Testis (tissue), 2 donors: ENCODE measurements at regions not wholly inside any gene's neighbourhood (a gene's known extent, or its start where the extent isn't known, plus 50 kb on each side); places are given as distances from the start of the nearest gene placed in this dataset.

Experiments
- DNase-seq: peaks from one replicate; pipeline ENCODE4 v3.0.0-alpha.2; 2019
- H3K27ac ChIP-seq, 2 donors: fragments of 200-600 bp; sonication (generic); one replicate each; pipeline ENCODE4 v1.5.1; 2019
- H3K27me3 ChIP-seq: fragments of 200-600 bp; sonication (generic); one replicate; pipeline ENCODE4 v1.5.1; 2019
- H3K36me3 ChIP-seq: fragments of 200-600 bp; sonication (generic); one replicate; pipeline ENCODE4 v1.5.1; 2017; ENCODE audit warnings: low read depth; ENCODE audit errors: missing control alignments
- H3K4me1 ChIP-seq: fragments of 200-600 bp; sonication (generic); one replicate; pipeline ENCODE4 v1.5.1; 2019
- H3K4me3 ChIP-seq, 2 donors: fragments of 200-600 bp; sonication (generic); one replicate each; pipeline ENCODE4 v1.5.1; 2017 to 2019
- H3K9me3 ChIP-seq: fragments of 200-600 bp; sonication (generic); one replicate; pipeline ENCODE4 v1.5.1; 2017
- CTCF ChIP-seq, 3 experiments: fragments of 450-650 bp in 2 of 3; fragments of 200-600 bp in 1 of 3; sonication (generic) in 1 of 3; IDR thresholded peaks; one replicate each; pipeline ENCODE4 v1.5.1; 2016 to 2019; ENCODE audit warnings: antibody characterized with exemption in 3 of 3, mild to moderate bottlenecking in 2 of 3, moderate library complexity in 1 of 3
- POLR2A ChIP-seq: fragments of 450-650 bp; IDR thresholded peaks from one replicate; pipeline ENCODE4 v1.6.1; 2017; ENCODE audit warnings: antibody characterized with exemption, mild to moderate bottlenecking, moderate library complexity
- WGBS, 2 donors: methylation state at CpG; one replicate each; pipeline ENCODE4 v1.1.5; 2018; 5-methylcytosine and 5-hydroxymethylcytosine counted together
- intact Hi-C: fragments of 100-400 bp; cut with DNase I; formaldehyde crosslinking; loops from one replicate; pipeline ENCODE4 v1.15.1; 2023; ENCODE audit warnings: low total_unique reads

GRCh38 chr18:73943763-73944162 is 203.9 kb downstream of the FBXO15 start:
- H3K4me1 ChIP-seq: no peaks in the 10 kb centered on the region
- intact Hi-C loops: no loop called here
- H3K27ac ChIP-seq: no peak overlapping the region
- no peak overlapping the region for H3K4me3 ChIP-seq
- H3K36me3 ChIP-seq: no peaks in the 10 kb centered on the region
- H3K27me3 ChIP-seq: no peaks in the 10 kb centered on the region
- no peak for DNase-seq
- H3K9me3 ChIP-seq: no peaks in the 10 kb centered on the region
- WGBS, 2 donors: 85 to 88% methylated on average over 9 of the region's 9 CpGs
- no peak for TF ChIP-seq POLR2A
- no peak for TF ChIP-seq CTCF (IDR thresholded peaks at IDR 0.05)

- Histone ChIP-seq H3K36me3 (no peaks in the 10 kb centered on the region), H3K4me3 (no peak overlapping the region), H3K9me3 (no peaks in the 10 kb centered on the region), H3K4me1 (no peaks in the 10 kb centered on the region), H3K27me3 (no peaks in the 10 kb centered on the region), H3K27ac (no peak overlapping the region)
- TF ChIP-seq POLR2A (no peak), CTCF (IDR thresholded peaks at IDR 0.05) (no peak)
- DNase-seq: no peak
- 74 to 78% methylated on average over 4 of the region's 4 CpGs for WGBS, 2 donors
- intact Hi-C loops: no loop called here
These were observed 204.7 kb downstream of the FBXO15 start for GRCh38 chr18:73942956-73943355.

- Histone ChIP-seq H3K9me3 (no peaks in the 10 kb centered on the region), H3K4me3 (no peak overlapping the region), H3K27ac (no peak overlapping the region), H3K4me1 (no peaks in the 10 kb centered on the region), H3K36me3 (no peaks in the 10 kb centered on the region), H3K27me3 (no peaks in the 10 kb centered on the region)
- no peak for DNase-seq
- WGBS, 2 donors: 84 to 87% methylated on average over 8 of the region's 8 CpGs
- intact Hi-C loops: no loop called here
- TF ChIP-seq CTCF (IDR thresholded peaks at IDR 0.05) (no peak), POLR2A (no peak)
These were observed 205.5 kb downstream of the FBXO15 start for GRCh38 chr18:73942081-73942625.

- intact Hi-C loops: no loop called here
- Histone ChIP-seq H3K27me3 (no peaks in the 10 kb centered on the region), H3K9me3 (no peaks in the 10 kb centered on the region), H3K4me1 (no peaks in the 10 kb centered on the region), H3K4me3 (no peak overlapping the region), H3K36me3 (no peaks in the 10 kb centered on the region), H3K27ac (no peak overlapping the region)
- 79 to 80% methylated on average over 8 of the region's 8 CpGs for WGBS, 2 donors
- TF ChIP-seq POLR2A: no peak
- DNase-seq: no peak
These were observed 206.9 kb downstream of the FBXO15 start for GRCh38 chr18:73940721-73941120.

GRCh38 chr18:73939391-73939790 is 208.2 kb downstream of the FBXO15 start:
- Histone ChIP-seq H3K27me3 (no peaks in the 10 kb centered on the region), H3K9me3 (no peaks in the 10 kb centered on the region), H3K4me1 (no peaks in the 10 kb centered on the region), H3K36me3 (no peaks in the 10 kb centered on the region), H3K4me3 (no peak overlapping the region), H3K27ac (no peak overlapping the region)
- intact Hi-C loops: no loop called here
- 87 to 93% methylated on average over 5 of the region's 5 CpGs for WGBS, 2 donors
- TF ChIP-seq CTCF (IDR thresholded peaks at IDR 0.05) (no peak), POLR2A (no peak)
- DNase-seq: no peak
